Sigmoid colon (tissue), 4 donors: ENCODE measurements at regions not wholly inside any gene's neighbourhood (a gene's known extent, or its start where the extent isn't known, plus 50 kb on each side); places are given as distances from the start of the nearest gene placed in this dataset.

Source experiments
- EP300 ChIP-seq, 4 donors: sonication (generic); formaldehyde crosslinking; IDR thresholded peaks; one replicate each; pipeline ENCODE4 v1.6.1; 2017; ENCODE audit warnings: antibody characterized with exemption in 4 of 4
- POLR2A ChIP-seq, 2 donors: fragments of 450-650 bp; IDR thresholded peaks; one replicate each; pipeline ENCODE4 v1.6.1; 2016; ENCODE audit warnings: antibody characterized with exemption in 2 of 2, mild to moderate bottlenecking in 2 of 2, moderate library complexity in 2 of 2
- POLR2AphosphoS5 ChIP-seq, 4 donors: sonication (generic); formaldehyde crosslinking; IDR thresholded peaks; one replicate each; pipeline ENCODE4 v1.6.1; 2017; ENCODE audit warnings: antibody characterized with exemption in 4 of 4

DNA sequence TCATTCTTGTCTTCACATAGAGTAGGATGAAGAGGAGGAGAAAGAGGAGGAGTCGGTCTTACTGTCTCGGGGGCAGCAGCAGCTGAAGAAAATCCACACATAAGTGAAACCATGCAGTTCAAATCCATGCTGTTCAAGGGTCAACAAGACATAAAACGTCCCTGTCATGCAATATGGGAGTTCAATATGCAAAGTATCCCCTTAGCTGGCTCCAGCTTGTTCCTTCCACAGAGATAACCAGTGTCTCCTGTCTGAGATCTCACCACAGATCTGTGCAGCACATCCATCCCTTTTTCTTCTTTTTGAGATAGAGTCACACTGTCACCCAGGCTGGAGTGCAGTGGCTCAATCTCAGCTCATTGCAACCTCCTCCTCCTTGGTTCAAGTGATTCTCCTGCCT, 357.5 kb downstream of the GALC start:
- TF ChIP-seq EP300 (IDR thresholded peaks at IDR 0.05) (no peak), POLR2AphosphoS5 (IDR thresholded peaks at IDR 0.05) (no peak), POLR2A (IDR thresholded peaks at IDR 0.05) (no peak)
